C4-2B (cell line): ENCODE measurements at regions not wholly inside any gene's neighbourhood (a gene's known extent, or its start where the extent isn't known, plus 50 kb on each side); places are given as distances from the start of the nearest gene placed in this dataset.

ENCODE experiments used
- H3K27ac ChIP-seq: fragments of 450-650 bp; 2 replicates; pipeline ENCODE4 v1.5.1; 2017
- ZFX ChIP-seq: fragments of 450-650 bp; IDR thresholded peaks from 2 replicates; pipeline ENCODE4 v1.6.1; 2017
- TF ChIP-seq, protein P1 (sequence below): fragments of 450-650 bp; conservative IDR thresholded peaks from 2 replicates; pipeline ENCODE4 v1.5.1; 2017; ENCODE audit warnings: mild to moderate bottlenecking

DNA sequence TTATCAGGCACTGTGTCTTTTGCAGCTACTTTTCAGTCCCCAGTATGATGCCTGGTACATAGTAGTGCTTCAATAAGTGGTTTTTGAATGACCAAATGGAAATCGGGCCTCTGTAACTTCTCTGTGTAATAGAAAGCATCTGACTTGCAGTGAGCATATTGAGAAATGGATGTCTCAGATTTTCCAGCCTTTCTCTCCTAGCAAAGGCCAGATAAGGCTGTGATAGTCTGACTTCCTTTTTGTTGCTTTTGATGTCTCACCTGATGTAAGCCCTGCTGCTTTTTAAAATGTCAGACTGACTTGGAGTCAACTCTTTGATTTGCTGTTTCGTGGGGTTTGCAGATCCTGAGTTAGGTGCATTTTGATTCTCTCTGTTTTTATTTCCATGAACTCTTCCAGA lies 590.0 kb upstream of the ZNF608 start:
- no peak overlapping the region for H3K27ac ChIP-seq
- TF ChIP-seq ZFX, result no peak

DNA sequence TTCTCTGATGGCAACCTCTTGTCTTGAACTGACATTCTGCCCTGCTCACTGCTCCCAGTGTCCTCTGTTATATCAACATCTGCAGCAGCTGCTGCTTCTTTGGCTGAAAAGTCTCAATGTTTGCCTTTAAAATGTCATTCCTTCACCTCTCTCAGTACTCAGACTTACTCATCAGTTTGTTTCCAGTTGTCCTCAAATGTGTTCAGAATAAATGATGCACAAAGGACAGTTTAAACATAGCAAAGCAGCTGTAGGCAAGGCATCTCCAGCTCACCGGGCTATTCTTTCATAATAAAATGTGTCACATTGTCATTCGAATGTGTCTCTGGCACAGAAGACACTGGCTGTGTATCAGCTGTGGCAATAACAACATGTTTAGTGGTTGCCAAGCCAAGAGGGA lies 590.9 kb upstream of the ZNF608 start:
- TF ChIP-seq, protein P1, sequence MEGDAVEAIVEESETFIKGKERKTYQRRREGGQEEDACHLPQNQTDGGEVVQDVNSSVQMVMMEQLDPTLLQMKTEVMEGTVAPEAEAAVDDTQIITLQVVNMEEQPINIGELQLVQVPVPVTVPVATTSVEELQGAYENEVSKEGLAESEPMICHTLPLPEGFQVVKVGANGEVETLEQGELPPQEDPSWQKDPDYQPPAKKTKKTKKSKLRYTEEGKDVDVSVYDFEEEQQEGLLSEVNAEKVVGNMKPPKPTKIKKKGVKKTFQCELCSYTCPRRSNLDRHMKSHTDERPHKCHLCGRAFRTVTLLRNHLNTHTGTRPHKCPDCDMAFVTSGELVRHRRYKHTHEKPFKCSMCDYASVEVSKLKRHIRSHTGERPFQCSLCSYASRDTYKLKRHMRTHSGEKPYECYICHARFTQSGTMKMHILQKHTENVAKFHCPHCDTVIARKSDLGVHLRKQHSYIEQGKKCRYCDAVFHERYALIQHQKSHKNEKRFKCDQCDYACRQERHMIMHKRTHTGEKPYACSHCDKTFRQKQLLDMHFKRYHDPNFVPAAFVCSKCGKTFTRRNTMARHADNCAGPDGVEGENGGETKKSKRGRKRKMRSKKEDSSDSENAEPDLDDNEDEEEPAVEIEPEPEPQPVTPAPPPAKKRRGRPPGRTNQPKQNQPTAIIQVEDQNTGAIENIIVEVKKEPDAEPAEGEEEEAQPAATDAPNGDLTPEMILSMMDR, result no peak
- no peak for TF ChIP-seq ZFX

DNA sequence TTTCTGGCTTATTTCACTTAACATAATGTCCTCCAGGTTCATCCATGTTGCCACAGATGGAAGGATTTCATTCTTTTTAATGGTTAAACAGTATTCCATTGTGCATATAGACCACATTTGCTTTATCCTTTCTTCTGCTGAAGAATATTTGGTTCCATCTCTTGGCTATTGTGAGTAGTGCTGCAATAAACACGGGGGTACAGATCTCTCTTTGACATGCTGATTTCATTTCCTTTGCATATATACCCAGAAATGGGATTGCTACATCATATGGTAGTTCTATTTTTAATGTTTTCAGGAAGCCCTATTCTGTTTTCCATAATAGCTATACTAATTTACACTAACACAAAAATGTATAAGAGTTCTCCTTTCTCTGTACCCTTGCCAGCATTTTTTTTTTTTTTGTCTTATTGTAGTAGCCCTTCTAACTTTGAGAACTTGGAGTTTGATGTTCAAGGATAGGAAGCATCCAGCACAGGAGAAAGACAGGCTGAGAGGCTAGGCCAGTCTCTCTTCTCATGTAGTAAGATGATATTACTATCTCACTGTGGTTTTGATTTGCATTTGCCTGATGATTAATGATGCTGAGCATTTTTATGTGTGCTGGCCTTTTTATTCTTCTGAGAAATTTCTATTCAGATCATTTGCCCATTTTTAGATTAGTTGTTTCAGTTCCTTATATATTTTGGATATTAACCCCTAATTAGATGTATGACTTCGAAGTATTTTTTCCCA lies 592.2 kb upstream of the ZNF608 start:
- no peak overlapping the region for H3K27ac ChIP-seq
- no peak for TF ChIP-seq ZFX
- TF ChIP-seq, protein P1, result no peak

More for the DNA sequence above, 590.9 kb upstream of the ZNF608 start:
- no peak overlapping the region for H3K27ac ChIP-seq

DNA sequence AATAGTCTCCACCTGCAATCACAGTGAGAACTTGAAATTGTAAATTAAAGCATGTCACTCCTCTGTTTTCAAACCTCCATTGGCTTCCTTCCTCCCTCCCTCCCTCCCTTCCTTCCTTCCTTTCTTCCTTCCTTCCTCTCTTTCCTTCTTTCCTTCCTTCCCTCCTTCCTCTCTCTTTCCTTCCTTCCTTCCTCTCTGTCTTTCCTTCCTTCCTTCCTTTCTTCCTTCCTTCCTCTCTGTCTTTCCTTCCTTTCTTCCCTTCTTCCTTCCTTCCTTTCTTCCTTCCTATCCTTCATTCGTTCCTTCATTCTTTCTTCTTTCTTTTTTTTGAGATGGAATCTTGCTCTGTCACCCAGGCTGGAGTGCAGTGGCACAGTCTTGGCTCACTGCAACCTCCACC lies 595.0 kb upstream of the ZNF608 start:
- TF ChIP-seq, protein P1, result no peak
- TF ChIP-seq ZFX, result no peak

DNA sequence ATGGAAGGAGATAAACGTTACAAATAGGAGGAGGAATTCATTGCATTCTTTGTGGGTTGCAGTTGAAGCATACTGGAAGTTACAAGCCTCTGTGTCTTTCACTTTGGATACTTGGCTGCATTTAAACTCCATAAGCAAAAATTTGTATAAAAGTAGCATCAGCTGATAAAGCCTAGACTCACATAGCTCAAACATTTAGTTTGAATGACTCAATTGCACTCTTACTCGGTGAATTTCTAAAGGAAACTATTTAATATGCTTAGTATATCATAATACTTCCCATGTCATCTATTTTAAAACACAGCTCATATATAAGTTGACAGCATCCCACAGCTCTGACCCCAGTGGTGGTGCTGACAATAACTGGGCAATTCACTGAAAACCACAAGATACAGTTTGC lies 596.6 kb upstream of the ZNF608 start:
- no peak overlapping the region for H3K27ac ChIP-seq
- TF ChIP-seq ZFX, result no peak
- TF ChIP-seq, protein P1, result no peak

More for the DNA sequence above, 595.0 kb upstream of the ZNF608 start:
- no peak overlapping the region for H3K27ac ChIP-seq

DNA sequence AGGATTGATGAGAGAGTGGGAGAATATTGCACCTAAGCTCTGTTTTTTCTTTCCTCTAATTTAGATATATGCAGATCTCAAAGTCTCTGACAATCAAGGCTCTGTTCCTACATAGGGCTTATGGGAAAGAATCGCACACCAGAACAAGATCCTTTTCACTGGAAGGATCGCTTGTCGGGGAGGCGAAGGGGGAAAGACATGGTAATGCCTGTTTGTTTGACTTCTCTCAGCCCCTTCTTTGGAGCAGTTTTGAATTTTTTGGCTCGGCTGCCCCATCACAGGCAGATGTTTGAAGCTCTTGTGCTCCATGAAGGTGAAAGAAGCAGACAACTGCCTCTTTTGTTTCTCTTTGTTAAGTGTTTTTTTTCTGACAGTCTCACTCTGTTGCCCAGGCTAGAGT lies 599.9 kb upstream of the ZNF608 start:
- H3K27ac ChIP-seq, result no peak overlapping the region
- TF ChIP-seq, protein P1, result no peak
- TF ChIP-seq ZFX, result no peak

DNA sequence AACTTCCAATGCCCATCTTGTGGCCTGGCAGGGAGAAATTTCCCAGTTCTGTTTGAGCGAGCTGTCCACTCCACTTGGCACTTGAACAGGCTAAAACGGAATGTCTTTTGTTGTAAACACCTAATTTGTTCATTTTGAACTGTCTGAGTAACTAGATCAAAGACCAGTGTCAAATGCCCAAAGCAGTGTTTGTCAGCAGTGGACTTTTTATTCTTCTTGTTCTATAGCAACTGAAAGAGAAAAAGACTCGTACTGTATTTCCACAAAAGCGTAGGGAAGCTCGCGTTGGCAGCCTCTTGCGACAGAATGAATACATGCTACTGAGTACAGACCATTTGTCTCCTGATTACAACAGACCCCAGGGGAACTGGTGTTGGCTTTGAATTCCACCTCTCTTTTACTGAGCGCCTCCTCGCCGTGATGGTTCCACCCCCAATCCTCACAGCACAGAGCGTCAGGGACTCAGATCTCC lies 601.8 kb upstream of the ZNF608 start:
- no peak overlapping the region for H3K27ac ChIP-seq
- no peak for TF ChIP-seq ZFX
- TF ChIP-seq, protein P1, result no peak
